GM19328 (cell line): ENCODE measurements at regions not wholly inside any gene's neighbourhood (a gene's known extent, or its start where the extent isn't known, plus 50 kb on each side); places are given as distances from the start of the nearest gene placed in this dataset.
"Not testable (repeated sequence)": the region's sequence is repeated elsewhere in the genome, so short reads cannot be mapped to it uniquely, and the experiment has no call there.

Experiments
- ATAC-seq: cut with Tn5 transposase; IDR thresholded peaks from one replicate; pipeline ENCODE4 v1.9.1; 2021; ENCODE audit warnings: mild to moderate bottlenecking, moderate library complexity; ENCODE audit not compliant: unreplicated experiment

- ATAC-seq, result no peak
Observed at GRCh38 chr15:62894322-62895085, 148.0 kb upstream of the TPM1 start.

- ATAC-seq, result no peak
Observed at GRCh38 chr15:62895139-62895866, 147.2 kb upstream of the TPM1 start.

- ATAC-seq, result no peak
Observed at GRCh38 chr15:62895905-62896316, 146.6 kb upstream of the TPM1 start.

GRCh38 chr15:62896380-62896866, 146.1 kb upstream of the TPM1 start:
- ATAC-seq, result no peak

GRCh38 chr15:62896969-62897486, 145.5 kb upstream of the TPM1 start:
- no peak for ATAC-seq

- ATAC-seq, result no peak
Observed at GRCh38 chr15:62897634-62898033, 144.9 kb upstream of the TPM1 start.

GRCh38 chr15:62899090-62899493, 143.5 kb upstream of the TPM1 start:
- ATAC-seq, result no peak

- no peak for ATAC-seq
Observed at GRCh38 chr15:62900071-62900802, 142.3 kb upstream of the TPM1 start.

- ATAC-seq, result no peak
Observed at GRCh38 chr15:62901087-62901486, 141.5 kb upstream of the TPM1 start.

- ATAC-seq, result no peak
Observed at GRCh38 chr15:62901909-62902546, 140.5 kb upstream of the TPM1 start.

- ATAC-seq, result no peak
Observed at GRCh38 chr15:62902821-62903220, 139.7 kb upstream of the TPM1 start.

- no peak for ATAC-seq
Observed at GRCh38 chr15:62903437-62903836, 139.1 kb upstream of the TPM1 start.

GRCh38 chr15:62904041-62904910, 138.3 kb upstream of the TPM1 start:
- ATAC-seq, result no peak

GRCh38 chr15:62906627-62907026, 135.9 kb upstream of the TPM1 start:
- no peak for ATAC-seq

GRCh38 chr15:62907275-62907674, 135.3 kb upstream of the TPM1 start:
- no peak for ATAC-seq

- ATAC-seq, result not testable (repeated sequence)
Observed at GRCh38 chr15:62908341-62908740, 134.2 kb upstream of the TPM1 start.

GRCh38 chr15:62909257-62909656, 133.3 kb upstream of the TPM1 start:
- no peak for ATAC-seq

GRCh38 chr15:62912282-62912681, 130.3 kb upstream of the TPM1 start:
- no peak for ATAC-seq

- no peak for ATAC-seq
Observed at GRCh38 chr15:62912808-62913207, 129.7 kb upstream of the TPM1 start.

GRCh38 chr15:62913246-62913645, 129.3 kb upstream of the TPM1 start:
- no peak for ATAC-seq
